H1 (cell line): ENCODE measurements at regions not wholly inside any gene's neighbourhood (a gene's known extent, or its start where the extent isn't known, plus 50 kb on each side); places are given as distances from the start of the nearest gene placed in this dataset.

Experiments used
- BRCA1 ChIP-seq: IDR thresholded peaks from 2 replicates; pipeline ENCODE4 v1.6.1; 2012; ENCODE audit warnings: low read depth, low read length, improper control_type of control experiment
- CEBPB ChIP-seq: IDR thresholded peaks from 2 replicates; pipeline ENCODE4 v1.6.1; 2012; ENCODE audit warnings: low read depth, low read length
- SP1 ChIP-seq: IDR thresholded peaks from 2 replicates; pipeline ENCODE4 v1.6.1; 2011; ENCODE audit warnings: low read depth, low read length

DNA sequence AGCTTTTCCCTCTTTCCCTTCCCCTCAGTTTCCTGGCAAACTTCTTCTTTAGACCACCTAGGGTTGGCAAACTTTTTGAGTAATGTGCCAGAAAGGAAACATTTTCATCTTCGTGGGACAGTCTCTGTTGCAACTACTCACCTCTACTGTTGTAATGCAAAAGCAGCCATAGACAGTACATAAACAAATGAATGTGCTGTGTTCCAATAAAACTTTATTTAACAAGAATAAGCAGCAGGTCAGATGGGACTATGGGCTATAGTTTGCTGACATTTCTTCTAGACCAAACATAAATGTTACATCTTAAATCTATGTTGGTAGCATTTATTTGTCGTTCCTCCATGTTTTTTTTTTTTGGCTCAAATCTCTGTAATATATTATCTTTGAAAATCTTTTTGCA, 552.4 kb downstream of the EDEM1 start:
- TF ChIP-seq CEBPB (no peak), SP1 (no peak), BRCA1 (no peak)
